ENCODE measurements at regions not wholly inside any gene's neighbourhood (a gene's known extent, or its start where the extent isn't known, plus 50 kb on each side); places are given as distances from the start of the nearest gene placed in this dataset.

DNA sequence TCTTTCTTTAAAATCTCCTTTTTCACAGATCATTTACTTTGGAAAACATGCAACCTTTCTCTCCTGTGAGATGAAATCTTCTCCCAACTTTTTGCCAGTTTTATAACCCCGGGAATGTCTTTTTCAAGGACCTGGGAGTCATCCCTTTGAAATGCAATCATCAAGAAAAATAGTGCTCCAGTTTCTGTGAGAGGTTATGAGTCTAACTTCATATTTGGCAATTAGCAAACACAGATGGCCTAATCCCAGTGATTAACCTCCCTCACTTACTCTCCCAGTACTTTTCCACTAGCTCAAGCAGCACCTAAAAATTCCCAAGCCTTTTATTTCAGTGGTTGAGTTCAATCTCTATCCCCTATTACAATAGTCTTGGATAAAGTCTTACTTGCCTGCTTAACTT lies 185.8 kb upstream of the TMEM106B start:
- intact Hi-C loops (cut with DNase I), result no loop called here
- Histone ChIP-seq H3K27ac (no peak overlapping the region), H3K4me1 (no peaks in the 10 kb centered on the region), H3K9me3 (no peaks in the 10 kb centered on the region), H3K27me3 (ENCODE audit: insufficient read depth in 3 of 3, low read length in 2 of 3) (no peaks in the 10 kb centered on the region), H3K36me3 (ENCODE audit: insufficient read depth in 1 of 2, low read depth in 1 of 2) (no peaks in the 10 kb centered on the region), H3K4me3 (no peak overlapping the region)
- 57 to 73% (median 57%) methylated on average over 1 of the region's 1 CpG for WGBS, 3 donors
- ATAC-seq (no peak), DNase-seq (no peak)
- TF ChIP-seq CTCF (IDR thresholded peaks at IDR 0.05), result no peak

DNA sequence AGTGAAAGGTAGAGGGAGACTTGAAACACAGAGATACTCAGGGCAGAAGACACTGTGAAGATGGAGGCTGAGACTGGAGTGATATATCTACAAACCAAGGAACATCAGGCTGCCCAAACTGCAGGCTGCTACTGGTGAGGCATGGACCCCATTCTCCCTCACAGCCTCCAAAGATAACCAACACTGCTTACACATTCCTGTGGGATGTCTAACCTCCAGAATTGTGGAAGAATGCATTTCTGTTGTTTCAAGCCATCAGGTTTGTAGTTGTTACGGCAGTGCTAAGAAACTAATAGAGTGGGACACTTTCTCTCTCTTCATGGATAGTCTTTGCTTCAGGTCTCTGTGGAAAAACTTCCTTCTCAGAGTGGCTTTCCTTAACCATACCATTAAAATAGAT lies 182.6 kb upstream of the TMEM106B start:
- DNase-seq (no peak), ATAC-seq (no peak)
- H3K36me3 ChIP-seq (ENCODE audit: insufficient read depth in 1 of 2, low read depth in 1 of 2), result no peaks in the 10 kb centered on the region
- no peak for TF ChIP-seq CTCF (IDR thresholded peaks at IDR 0.05)
- no peaks in the 10 kb centered on the region for H3K9me3 ChIP-seq
- H3K4me3 ChIP-seq, result no peak overlapping the region
- WGBS, 3 donors, result 88 to 97% (median 91%) methylated on average over 1 of the region's 1 CpG
- H3K27me3 ChIP-seq (ENCODE audit: insufficient read depth in 3 of 3, low read length in 2 of 3), result no peaks in the 10 kb centered on the region
- H3K4me1 ChIP-seq, result no peaks in the 10 kb centered on the region
- intact Hi-C loops (cut with DNase I), result no loop called here
- H3K27ac ChIP-seq, result no peak overlapping the region

DNA sequence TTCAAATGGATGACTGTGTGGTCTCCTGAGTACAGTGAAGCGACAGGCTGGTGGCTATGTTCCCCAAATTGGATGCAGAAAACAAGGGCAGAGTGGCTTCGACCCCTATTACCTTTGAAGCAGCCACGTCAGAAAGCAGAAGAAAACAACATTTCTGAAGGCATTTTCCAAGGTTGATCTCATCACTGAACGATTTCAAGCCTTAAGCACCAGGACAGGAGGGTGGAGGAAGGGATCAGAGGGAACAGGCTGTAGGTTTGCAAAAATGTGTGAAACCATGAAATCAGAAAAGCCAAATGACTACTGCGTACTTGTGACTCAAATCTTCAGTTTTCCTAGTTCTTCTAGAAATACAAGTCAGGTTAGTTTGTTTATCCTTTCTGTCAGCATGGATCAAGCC lies 181.0 kb upstream of the TMEM106B start:
- no peak overlapping the region for H3K4me3 ChIP-seq
- DNase-seq (no peak), ATAC-seq (no peak)
- H3K36me3 ChIP-seq (ENCODE audit: insufficient read depth in 1 of 2, low read depth in 1 of 2), result no peaks in the 10 kb centered on the region
- H3K9me3 ChIP-seq, result no peaks in the 10 kb centered on the region
- intact Hi-C loops (cut with DNase I), result no loop called here
- 42 to 63% (median 48%) methylated on average over 5 of the region's 5 CpGs for WGBS, 3 donors
- TF ChIP-seq CTCF (IDR thresholded peaks at IDR 0.05), result no peak
- no peaks in the 10 kb centered on the region for H3K27me3 ChIP-seq (ENCODE audit: insufficient read depth in 3 of 3, low read length in 2 of 3)
- no peaks in the 10 kb centered on the region for H3K4me1 ChIP-seq
- no peak overlapping the region for H3K27ac ChIP-seq

GRCh38 chr7:12031186-12031585 lies 179.9 kb upstream of the TMEM106B start:
- DNase-seq (no peak), ATAC-seq (no peak)
- intact Hi-C loops (cut with DNase I), result no loop called here
- Histone ChIP-seq H3K27ac (no peak overlapping the region), H3K4me1 (no peaks in the 10 kb centered on the region), H3K4me3 (no peak overlapping the region), H3K36me3 (ENCODE audit: insufficient read depth in 1 of 2, low read depth in 1 of 2) (no peaks in the 10 kb centered on the region), H3K27me3 (ENCODE audit: insufficient read depth in 3 of 3, low read length in 2 of 3) (no peaks in the 10 kb centered on the region), H3K9me3 (no peaks in the 10 kb centered on the region)
- 77 to 87% (median 86%) methylated on average over 1 of the region's 1 CpG for WGBS, 3 donors
- no peak for TF ChIP-seq CTCF (IDR thresholded peaks at IDR 0.05)

GRCh38 chr7:12031638-12032037 lies 179.5 kb upstream of the TMEM106B start:
- H3K27me3 ChIP-seq (ENCODE audit: insufficient read depth in 3 of 3, low read length in 2 of 3), result no peaks in the 10 kb centered on the region
- no peaks in the 10 kb centered on the region for H3K36me3 ChIP-seq (ENCODE audit: insufficient read depth in 1 of 2, low read depth in 1 of 2)
- DNase-seq, result no peak
- H3K27ac ChIP-seq, result no peak overlapping the region
- intact Hi-C loops (cut with DNase I), result no loop called here
- no peak overlapping the region for H3K4me3 ChIP-seq
- no peaks in the 10 kb centered on the region for H3K4me1 ChIP-seq
- H3K9me3 ChIP-seq, result no peaks in the 10 kb centered on the region
- no peak for ATAC-seq
- TF ChIP-seq CTCF (IDR thresholded peaks at IDR 0.05), result no peak

All from psoas muscle (tissue), 7 donors.